D721Med (cell line): ENCODE measurements at regions not wholly inside any gene's neighbourhood (a gene's known extent, or its start where the extent isn't known, plus 50 kb on each side); places are given as distances from the start of the nearest gene placed in this dataset.

Experiments
- DNase-seq: peaks from one replicate; pipeline ENCODE4 v3.0.0; 2011; ENCODE audit warnings: low spot score; ENCODE audit not compliant: insufficient read length
- FAIRE-seq: peaks from 2 replicates; lab custom pipeline; 2011; peaks lifted over from hg19 to GRCh38; lab: Jason Lieb, UNC
- TF ChIP-seq, protein P1 (sequence below): IDR thresholded peaks from 2 replicates; pipeline ENCODE4 v1.5.1; 2012; ENCODE audit warnings: mild to moderate bottlenecking, control low read depth; ENCODE audit not compliant: insufficient read depth; ENCODE audit errors: missing control alignments

GRCh38 chr4:56244681-56245080, 142.6 kb downstream of the AASDH start:
- TF ChIP-seq, protein P1, sequence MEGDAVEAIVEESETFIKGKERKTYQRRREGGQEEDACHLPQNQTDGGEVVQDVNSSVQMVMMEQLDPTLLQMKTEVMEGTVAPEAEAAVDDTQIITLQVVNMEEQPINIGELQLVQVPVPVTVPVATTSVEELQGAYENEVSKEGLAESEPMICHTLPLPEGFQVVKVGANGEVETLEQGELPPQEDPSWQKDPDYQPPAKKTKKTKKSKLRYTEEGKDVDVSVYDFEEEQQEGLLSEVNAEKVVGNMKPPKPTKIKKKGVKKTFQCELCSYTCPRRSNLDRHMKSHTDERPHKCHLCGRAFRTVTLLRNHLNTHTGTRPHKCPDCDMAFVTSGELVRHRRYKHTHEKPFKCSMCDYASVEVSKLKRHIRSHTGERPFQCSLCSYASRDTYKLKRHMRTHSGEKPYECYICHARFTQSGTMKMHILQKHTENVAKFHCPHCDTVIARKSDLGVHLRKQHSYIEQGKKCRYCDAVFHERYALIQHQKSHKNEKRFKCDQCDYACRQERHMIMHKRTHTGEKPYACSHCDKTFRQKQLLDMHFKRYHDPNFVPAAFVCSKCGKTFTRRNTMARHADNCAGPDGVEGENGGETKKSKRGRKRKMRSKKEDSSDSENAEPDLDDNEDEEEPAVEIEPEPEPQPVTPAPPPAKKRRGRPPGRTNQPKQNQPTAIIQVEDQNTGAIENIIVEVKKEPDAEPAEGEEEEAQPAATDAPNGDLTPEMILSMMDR: no peak
- peak; percentile 82 for FAIRE-seq
- no peak for DNase-seq

DNA sequence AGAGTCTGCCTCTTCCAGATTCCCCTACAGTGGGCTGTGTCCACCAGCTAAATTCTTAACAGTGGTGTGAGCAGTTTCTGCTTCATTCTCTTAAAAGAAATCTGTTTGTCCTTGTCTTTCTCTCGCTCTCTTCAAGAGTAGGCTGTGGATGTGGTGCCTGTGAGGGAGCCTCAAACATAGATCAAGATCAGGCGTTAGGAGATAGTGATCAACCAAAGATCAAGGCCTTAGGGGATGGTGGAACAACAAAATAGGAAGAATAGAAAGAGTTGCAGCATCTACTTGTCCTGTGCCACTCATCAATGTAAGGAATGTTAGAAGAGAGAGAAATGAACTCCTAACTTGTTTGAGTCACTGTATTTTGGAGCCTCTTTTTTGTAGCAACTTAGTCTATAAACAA, 144.2 kb downstream of the AASDH start:
- TF ChIP-seq, protein P1: no peak
- FAIRE-seq: no peak

DNA sequence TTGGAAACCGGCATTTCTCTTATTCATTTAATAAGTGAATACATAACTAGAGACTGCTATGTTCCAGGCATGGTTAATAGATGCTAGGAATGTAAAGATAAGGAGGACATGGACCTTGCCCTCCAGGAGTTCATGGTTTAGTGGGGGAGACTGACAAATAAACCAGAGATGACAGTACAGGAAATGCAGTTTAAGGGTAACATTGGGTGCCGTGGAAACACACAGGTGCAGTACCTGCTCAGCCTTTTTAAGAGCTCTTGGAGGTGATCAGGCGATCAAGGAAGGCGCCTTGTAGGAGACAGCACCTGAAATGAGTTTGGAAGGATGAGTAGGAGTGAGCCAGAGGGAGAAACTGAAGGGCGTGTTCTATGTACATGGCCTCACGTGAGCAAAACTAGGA, 145.8 kb downstream of the AASDH start:
- FAIRE-seq (no peak), DNase-seq (no peak)
- TF ChIP-seq, protein P1: no peak

More for the DNA sequence above, 144.2 kb downstream of the AASDH start:
- DNase-seq: no peak

DNA sequence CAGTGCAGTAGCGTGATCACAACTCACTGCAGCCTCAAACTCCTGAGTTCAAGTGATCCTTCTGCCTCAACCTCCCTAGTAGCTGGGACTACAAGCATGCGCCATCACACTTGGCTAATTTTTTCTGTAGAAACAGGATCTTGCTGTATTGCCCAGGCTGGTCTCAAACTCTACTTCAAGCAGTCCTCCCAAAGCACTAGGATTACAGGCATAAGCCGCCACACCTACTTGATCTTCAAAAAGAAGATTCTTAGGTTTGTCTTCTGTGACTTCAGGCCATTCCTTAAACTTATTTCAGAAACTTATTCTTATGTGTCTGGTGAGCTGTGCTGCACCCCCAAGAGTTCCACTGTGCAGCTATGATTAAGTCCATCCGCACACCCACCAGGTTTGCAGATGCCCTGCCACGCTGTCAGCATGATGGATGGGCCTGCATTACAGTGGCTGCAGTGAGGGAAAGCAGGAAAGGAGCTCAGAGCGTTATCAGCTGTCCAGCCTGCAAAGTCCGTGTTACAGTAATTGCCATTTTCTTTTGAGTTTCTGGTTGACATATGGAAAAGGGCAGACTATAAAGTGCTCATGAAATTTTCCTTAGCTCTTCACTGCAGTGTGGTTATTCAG, 146.6 kb downstream of the AASDH start:
- FAIRE-seq (no peak), DNase-seq (no peak)

GRCh38 chr4:56238251-56238650, 149.0 kb downstream of the AASDH start:
- no peak for DNase-seq

More for the DNA sequence above, 146.6 kb downstream of the AASDH start:
- TF ChIP-seq, protein P1: no peak

GRCh38 chr4:56235725-56236124, 151.6 kb downstream of the AASDH start:
- no peak for DNase-seq
- TF ChIP-seq, protein P1: no peak
- FAIRE-seq: no peak

More at GRCh38 chr4:56238251-56238650, 149.0 kb downstream of the AASDH start:
- TF ChIP-seq, protein P1: no peak
- no peak for FAIRE-seq

DNA sequence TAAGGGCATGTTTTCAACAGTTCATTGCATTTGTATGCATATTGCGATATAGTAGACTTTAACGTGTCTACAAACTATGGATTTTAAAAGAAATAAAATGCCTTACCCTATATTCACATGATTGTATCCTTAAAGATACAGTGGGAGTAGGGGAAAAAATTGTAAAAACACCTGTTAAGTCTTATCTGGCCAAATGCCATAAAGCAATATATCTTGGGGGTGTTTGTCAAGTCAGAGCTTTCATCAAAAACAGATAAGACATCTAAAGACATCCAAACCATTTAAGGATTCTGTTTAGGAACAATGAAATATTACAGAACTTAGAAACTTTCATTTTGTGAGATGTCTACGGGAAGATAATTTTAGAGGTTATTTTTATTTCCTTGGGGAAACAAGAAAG, 152.3 kb downstream of the AASDH start:
- peak; percentile 6 for FAIRE-seq
- no peak for DNase-seq
- TF ChIP-seq, protein P1: no peak
